ENCODE measurements at regions not wholly inside any gene's neighbourhood (a gene's known extent, or its start where the extent isn't known, plus 50 kb on each side); places are given as distances from the start of the nearest gene placed in this dataset.

GRCh38 chr10:84571146-84571545, 242.8 kb downstream of the CCSER2 start:
- peaks cover 5% of the 10 kb centered on the region for H3K9me3 ChIP-seq (replicated peaks)
- no peak overlapping the region for H3K27ac ChIP-seq (replicated peaks)
- H3K27me3 ChIP-seq (ENCODE audit: low read depth), result peaks cover 45% of the 10 kb centered on the region
- no peaks in the 10 kb centered on the region for H3K4me1 ChIP-seq
- DNase-seq, result no peak
- intact Hi-C loops (cut with micrococcal nuclease), result no loop called here
- no peak overlapping the region for H3K4me3 ChIP-seq
- H3K36me3 ChIP-seq, result no peaks in the 10 kb centered on the region
- no peak for TF ChIP-seq CTCF (IDR thresholded peaks at IDR 0.05; ENCODE audit: borderline replicate concordance)

- no peak overlapping the region for H3K27ac ChIP-seq (replicated peaks)
- intact Hi-C loops (cut with micrococcal nuclease), result no loop called here
- H3K9me3 ChIP-seq (replicated peaks), result peaks cover 17% of the 10 kb centered on the region
- no peak for DNase-seq
- no peaks in the 10 kb centered on the region for H3K36me3 ChIP-seq
- no peaks in the 10 kb centered on the region for H3K4me1 ChIP-seq
- peaks cover 29% of the 10 kb centered on the region for H3K27me3 ChIP-seq (ENCODE audit: low read depth)
- H3K4me3 ChIP-seq, result no peak overlapping the region
- TF ChIP-seq CTCF (IDR thresholded peaks at IDR 0.05; ENCODE audit: borderline replicate concordance), result no peak
Measured at GRCh38 chr10:84574102-84574501, 245.7 kb downstream of the CCSER2 start.

GRCh38 chr10:84581976-84582375, 253.6 kb downstream of the CCSER2 start:
- peaks cover 17% of the 10 kb centered on the region for H3K27me3 ChIP-seq (ENCODE audit: low read depth)

GRCh38 chr10:84583501-84583900, 255.1 kb downstream of the CCSER2 start:
- no peaks in the 10 kb centered on the region for H3K4me1 ChIP-seq
- no peak overlapping the region for H3K27ac ChIP-seq (replicated peaks)
- no peak overlapping the region for H3K4me3 ChIP-seq
- TF ChIP-seq CTCF (IDR thresholded peaks at IDR 0.05; ENCODE audit: borderline replicate concordance), result no peak
- H3K9me3 ChIP-seq (replicated peaks), result no peaks in the 10 kb centered on the region
- intact Hi-C loops (cut with micrococcal nuclease), result no loop called here
- H3K36me3 ChIP-seq, result no peaks in the 10 kb centered on the region
- peaks cover 16% of the 10 kb centered on the region for H3K27me3 ChIP-seq (ENCODE audit: low read depth)
- no peak for DNase-seq

More at GRCh38 chr10:84581976-84582375, 253.6 kb downstream of the CCSER2 start:
- no peak for DNase-seq
- Histone ChIP-seq H3K36me3 (no peaks in the 10 kb centered on the region), H3K4me1 (no peaks in the 10 kb centered on the region), H3K4me3 (no peak overlapping the region), H3K9me3 (replicated peaks) (peaks cover 4% of the 10 kb centered on the region), H3K27ac (replicated peaks) (no peak overlapping the region)
- intact Hi-C loops (cut with micrococcal nuclease), result no loop called here
- TF ChIP-seq CTCF (IDR thresholded peaks at IDR 0.05; ENCODE audit: borderline replicate concordance), result no peak

- peaks cover 12% of the 10 kb centered on the region for H3K27me3 ChIP-seq (ENCODE audit: low read depth)
- intact Hi-C loops (cut with micrococcal nuclease), result no loop called here
- H3K9me3 ChIP-seq (replicated peaks), result no peaks in the 10 kb centered on the region
- no peak for TF ChIP-seq CTCF (IDR thresholded peaks at IDR 0.05; ENCODE audit: borderline replicate concordance)
- H3K36me3 ChIP-seq, result no peaks in the 10 kb centered on the region
- peaks cover 3% of the 10 kb centered on the region for H3K4me1 ChIP-seq
- H3K4me3 ChIP-seq, result no peak overlapping the region
- no peak overlapping the region for H3K27ac ChIP-seq (replicated peaks)
- DNase-seq, result no peak
Measured at GRCh38 chr10:84587789-84588188, 259.4 kb downstream of the CCSER2 start.

- H3K36me3 ChIP-seq, result no peaks in the 10 kb centered on the region
- no peak for TF ChIP-seq CTCF (IDR thresholded peaks at IDR 0.05; ENCODE audit: borderline replicate concordance)
- no peak overlapping the region for H3K27ac ChIP-seq (replicated peaks)
- peaks cover 3% of the 10 kb centered on the region for H3K4me1 ChIP-seq
- peaks cover 12% of the 10 kb centered on the region for H3K27me3 ChIP-seq (ENCODE audit: low read depth)
- H3K9me3 ChIP-seq (replicated peaks), result no peaks in the 10 kb centered on the region
- no peak for DNase-seq
- intact Hi-C loops (cut with micrococcal nuclease), result no loop called here
- no peak overlapping the region for H3K4me3 ChIP-seq
Measured at GRCh38 chr10:84588426-84588825, 260.0 kb downstream of the CCSER2 start.

Measured in left ventricle myocardium inferior (tissue), 1 donor.